SJSA1 (cell line): ENCODE measurements at regions not wholly inside any gene's neighbourhood (a gene's known extent, or its start where the extent isn't known, plus 50 kb on each side); places are given as distances from the start of the nearest gene placed in this dataset.
A peak's percentile ranks its signal among the peaks of the same experiment; 100 is the strongest.

ENCODE experiments used
- DNase-seq, 2 experiments: peaks; one replicate each; pipeline ENCODE4 v3.0.0-alpha.2; 2015 to 2020; ENCODE audit warnings: low spot score in 2 of 2, low read depth in 1 of 2
- H3K27ac ChIP-seq: fragments of 250-450 bp; sonication (Bioruptor Pico); 2 replicates; pipeline ENCODE4 v1.5.1; 2020; ENCODE audit warnings: mild to moderate bottlenecking, moderate library complexity
- H3K27me3 ChIP-seq: fragments of 250-450 bp; sonication (Bioruptor Pico); replicated peaks from 2 replicates; pipeline ENCODE4 v1.5.1; 2020; ENCODE audit warnings: mild to moderate bottlenecking, moderate library complexity
- H3K36me3 ChIP-seq: fragments of 250-450 bp; sonication (Bioruptor Pico); 2 replicates; pipeline ENCODE4 v1.5.1; 2020; ENCODE audit warnings: mild to moderate bottlenecking
- H3K4me1 ChIP-seq: fragments of 250-450 bp; sonication (Bioruptor Pico); replicated peaks from 2 replicates; pipeline ENCODE4 v1.6.1; 2021; ENCODE audit warnings: mild to moderate bottlenecking
- H3K4me3 ChIP-seq: fragments of 250-450 bp; sonication (Bioruptor Pico); 2 replicates; pipeline ENCODE4 v1.5.1; 2020; ENCODE audit warnings: mild to moderate bottlenecking
- H3K9me3 ChIP-seq: fragments of 250-450 bp; sonication (Bioruptor Pico); replicated peaks from 2 replicates; pipeline ENCODE4 v1.5.1; 2020; ENCODE audit warnings: mild to moderate bottlenecking

GRCh38 chr6:140047321-140047720 is 672.9 kb upstream of the CITED2 start:
- H3K9me3 ChIP-seq: no peaks in the 10 kb centered on the region
- no peaks in the 10 kb centered on the region for H3K27me3 ChIP-seq
- no peaks in the 10 kb centered on the region for H3K36me3 ChIP-seq
- peaks cover 47% of the 10 kb centered on the region for H3K4me1 ChIP-seq
- no peak for DNase-seq
- no peak overlapping the region for H3K27ac ChIP-seq
- no peak overlapping the region for H3K4me3 ChIP-seq

- no peak overlapping the region for H3K27ac ChIP-seq
- no peaks in the 10 kb centered on the region for H3K36me3 ChIP-seq
- no peaks in the 10 kb centered on the region for H3K9me3 ChIP-seq
- peaks cover 35% of the 10 kb centered on the region for H3K4me1 ChIP-seq
- DNase-seq: no peak
- H3K27me3 ChIP-seq: no peaks in the 10 kb centered on the region
- H3K4me3 ChIP-seq: no peak overlapping the region
Observed at GRCh38 chr6:140046016-140046632, 671.7 kb upstream of the CITED2 start.

DNA sequence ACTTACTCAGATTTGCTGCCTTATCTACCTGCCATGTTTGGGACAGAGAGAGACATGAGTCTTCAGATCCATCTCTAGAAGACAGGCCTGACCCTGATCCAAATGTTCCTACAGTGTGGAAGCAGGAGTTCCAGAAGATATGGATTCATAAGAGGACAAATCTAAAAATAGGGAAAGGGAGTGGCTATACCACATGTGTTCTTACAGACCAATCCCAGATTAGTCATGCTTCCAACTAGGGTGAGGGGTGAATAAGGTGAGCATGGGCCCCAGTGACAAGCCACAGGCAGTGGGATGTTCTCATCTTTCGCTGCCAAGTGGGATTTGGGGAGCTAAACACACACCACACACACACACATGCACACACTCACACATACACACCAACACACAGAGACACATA is 670.7 kb upstream of the CITED2 start:
- Histone ChIP-seq H3K4me1 (peaks cover 25% of the 10 kb centered on the region), H3K27ac (no peak overlapping the region), H3K27me3 (no peaks in the 10 kb centered on the region), H3K4me3 (no peak overlapping the region), H3K36me3 (no peaks in the 10 kb centered on the region), H3K9me3 (no peaks in the 10 kb centered on the region)
- no peak for DNase-seq

GRCh38 chr6:140044626-140045025 is 670.2 kb upstream of the CITED2 start:
- H3K9me3 ChIP-seq: no peaks in the 10 kb centered on the region

GRCh38 chr6:140043762-140044378 is 669.4 kb upstream of the CITED2 start:
- Histone ChIP-seq H3K36me3 (no peaks in the 10 kb centered on the region), H3K4me3 (no peak overlapping the region), H3K9me3 (no peaks in the 10 kb centered on the region), H3K4me1 (peaks cover 13% of the 10 kb centered on the region), H3K27ac (no peak overlapping the region), H3K27me3 (no peaks in the 10 kb centered on the region)
- no peak for DNase-seq

More at GRCh38 chr6:140044626-140045025, 670.2 kb upstream of the CITED2 start:
- peaks cover 20% of the 10 kb centered on the region for H3K4me1 ChIP-seq
- no peak overlapping the region for H3K4me3 ChIP-seq
- H3K27ac ChIP-seq: no peak overlapping the region
- H3K27me3 ChIP-seq: no peaks in the 10 kb centered on the region
- DNase-seq: no peak
- no peaks in the 10 kb centered on the region for H3K36me3 ChIP-seq

GRCh38 chr6:140043357-140043756 is 668.9 kb upstream of the CITED2 start:
- H3K36me3 ChIP-seq: no peaks in the 10 kb centered on the region
- peak in 1 of 2 experiments; percentile 58 for DNase-seq
- no peaks in the 10 kb centered on the region for H3K27me3 ChIP-seq
- no peak overlapping the region for H3K4me3 ChIP-seq
- H3K4me1 ChIP-seq: peaks cover 12% of the 10 kb centered on the region
- H3K9me3 ChIP-seq: no peaks in the 10 kb centered on the region
- no peak overlapping the region for H3K27ac ChIP-seq

- no peaks in the 10 kb centered on the region for H3K27me3 ChIP-seq
- no peak overlapping the region for H3K27ac ChIP-seq
- DNase-seq: no peak
- H3K36me3 ChIP-seq: no peaks in the 10 kb centered on the region
- H3K4me1 ChIP-seq: peaks cover 12% of the 10 kb centered on the region
- H3K9me3 ChIP-seq: no peaks in the 10 kb centered on the region
- H3K4me3 ChIP-seq: no peak overlapping the region
Observed at GRCh38 chr6:140041571-140042332, 667.3 kb upstream of the CITED2 start.

DNA sequence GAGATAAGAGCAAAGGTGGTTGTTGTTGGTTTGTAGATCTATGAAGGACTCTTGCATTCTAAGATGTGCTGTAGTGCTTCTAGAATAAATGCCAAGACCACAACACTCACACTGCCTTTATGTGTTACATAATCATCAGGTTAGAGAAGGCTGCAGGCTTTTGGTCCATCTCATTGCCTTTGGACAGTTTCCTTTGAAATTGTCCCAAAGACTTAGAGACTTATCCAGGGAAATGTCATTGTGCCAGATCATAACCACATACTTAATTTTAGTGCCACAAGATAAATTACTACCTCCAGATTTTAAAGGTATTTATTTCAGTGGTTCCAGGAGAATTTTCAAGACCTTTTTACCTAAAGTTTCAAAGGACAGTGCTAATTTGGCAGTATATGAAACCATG is 666.6 kb upstream of the CITED2 start:
- Histone ChIP-seq H3K4me3 (no peak overlapping the region), H3K27ac (no peak overlapping the region), H3K4me1 (peaks cover 12% of the 10 kb centered on the region), H3K36me3 (no peaks in the 10 kb centered on the region), H3K27me3 (no peaks in the 10 kb centered on the region), H3K9me3 (no peaks in the 10 kb centered on the region)
- DNase-seq: no peak

DNA sequence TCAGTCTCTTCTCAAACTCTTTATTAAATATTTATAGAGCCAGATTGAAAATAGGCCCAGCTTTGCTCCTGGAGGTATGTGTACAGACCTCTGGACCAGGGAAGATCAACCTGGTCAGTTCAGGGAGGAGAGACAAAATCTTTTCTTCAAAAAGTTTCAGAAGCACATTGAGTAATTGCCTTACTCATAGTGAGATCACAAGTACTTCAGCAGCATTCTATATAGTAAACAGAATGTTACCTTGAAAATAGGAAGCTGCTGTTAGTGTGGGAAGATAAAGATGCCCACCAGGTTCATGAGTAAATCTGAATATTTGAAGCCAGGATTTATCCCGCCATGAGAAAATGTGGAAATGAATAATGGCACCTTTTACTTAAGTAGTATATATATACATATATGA is 665.9 kb upstream of the CITED2 start:
- no peak for DNase-seq
- no peaks in the 10 kb centered on the region for H3K27me3 ChIP-seq

DNA sequence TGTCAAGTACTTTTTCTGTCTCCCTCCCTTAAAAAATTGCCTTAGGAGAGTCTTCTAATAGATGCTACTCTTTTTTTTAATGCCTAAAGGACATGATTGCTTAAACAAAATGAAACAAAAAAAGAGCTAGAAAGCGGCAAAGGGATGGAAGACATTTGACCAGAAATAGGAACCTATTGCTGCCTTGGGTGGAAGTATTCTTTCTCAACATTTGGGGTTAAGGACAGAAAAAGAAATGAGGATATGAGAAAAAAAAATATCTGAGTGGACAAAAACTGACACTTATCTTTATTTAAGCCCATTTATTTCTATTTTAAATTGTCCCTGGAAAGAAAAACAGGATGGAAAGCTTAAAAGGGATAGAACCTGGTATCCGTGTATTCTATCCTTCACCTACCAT is 664.9 kb upstream of the CITED2 start:
- no peaks in the 10 kb centered on the region for H3K9me3 ChIP-seq
- DNase-seq: no peak
- no peaks in the 10 kb centered on the region for H3K27me3 ChIP-seq
- peaks cover 12% of the 10 kb centered on the region for H3K4me1 ChIP-seq
- H3K36me3 ChIP-seq: no peaks in the 10 kb centered on the region
- no peak overlapping the region for H3K4me3 ChIP-seq
- no peak overlapping the region for H3K27ac ChIP-seq

More for the DNA sequence above, 665.9 kb upstream of the CITED2 start:
- Histone ChIP-seq H3K4me3 (no peak overlapping the region), H3K4me1 (peaks cover 12% of the 10 kb centered on the region), H3K36me3 (no peaks in the 10 kb centered on the region), H3K9me3 (no peaks in the 10 kb centered on the region), H3K27ac (no peak overlapping the region)

DNA sequence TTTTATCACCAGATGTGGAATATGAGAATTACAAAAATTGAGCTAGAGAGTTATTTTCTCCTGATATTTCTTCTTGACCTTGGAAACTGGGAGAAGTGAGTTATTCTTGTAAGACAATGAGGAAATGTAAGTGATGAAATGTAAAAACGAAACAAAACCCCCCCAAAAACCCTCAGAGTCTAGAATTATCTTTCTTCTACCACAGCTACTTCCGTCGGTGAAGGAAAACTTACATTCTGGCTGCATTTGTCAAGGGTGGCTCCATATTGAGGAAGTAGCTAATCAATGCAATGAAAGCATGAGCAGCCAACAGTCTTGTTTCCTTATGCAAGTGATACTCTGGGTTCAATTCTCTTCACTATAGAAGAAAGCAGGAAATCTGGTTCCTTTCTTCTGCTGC is 661.7 kb upstream of the CITED2 start:
- Histone ChIP-seq H3K36me3 (no peaks in the 10 kb centered on the region), H3K9me3 (no peaks in the 10 kb centered on the region), H3K27me3 (no peaks in the 10 kb centered on the region), H3K4me3 (no peak overlapping the region), H3K4me1 (no peaks in the 10 kb centered on the region), H3K27ac (no peak overlapping the region)
- DNase-seq: no peak

GRCh38 chr6:140032189-140032588 is 657.7 kb upstream of the CITED2 start:
- Histone ChIP-seq H3K36me3 (no peaks in the 10 kb centered on the region), H3K4me1 (no peaks in the 10 kb centered on the region), H3K9me3 (no peaks in the 10 kb centered on the region), H3K4me3 (no peak overlapping the region), H3K27me3 (no peaks in the 10 kb centered on the region), H3K27ac (no peak overlapping the region)
- no peak for DNase-seq

GRCh38 chr6:140029551-140029950 is 655.1 kb upstream of the CITED2 start:
- Histone ChIP-seq H3K4me1 (no peaks in the 10 kb centered on the region), H3K27me3 (no peaks in the 10 kb centered on the region), H3K27ac (no peak overlapping the region), H3K9me3 (no peaks in the 10 kb centered on the region), H3K36me3 (no peaks in the 10 kb centered on the region), H3K4me3 (no peak overlapping the region)
- no peak for DNase-seq

DNA sequence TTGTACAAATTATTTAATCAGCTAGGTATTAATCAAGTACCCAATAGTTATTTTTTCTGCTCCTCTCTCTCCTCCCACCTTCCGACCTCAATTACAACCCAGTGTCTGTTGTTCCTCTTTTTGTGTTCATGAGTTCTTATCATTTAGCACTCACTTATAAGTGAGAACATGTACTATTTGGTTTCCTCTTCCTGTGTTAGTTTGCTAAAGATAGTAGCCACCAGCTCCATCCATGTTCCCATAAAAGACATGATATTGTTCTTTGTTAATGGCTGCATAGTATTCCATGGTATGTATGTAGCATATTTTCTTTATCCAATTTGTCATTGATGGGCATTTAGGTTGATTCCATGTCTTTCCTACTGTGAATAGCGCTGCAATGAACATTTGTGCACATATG is 652.8 kb upstream of the CITED2 start:
- H3K4me1 ChIP-seq: no peaks in the 10 kb centered on the region
- H3K9me3 ChIP-seq: no peaks in the 10 kb centered on the region
- no peak overlapping the region for H3K27ac ChIP-seq
- no peaks in the 10 kb centered on the region for H3K36me3 ChIP-seq
- DNase-seq: no peak
- H3K27me3 ChIP-seq: no peaks in the 10 kb centered on the region
- no peak overlapping the region for H3K4me3 ChIP-seq
